ENCODE measurements at regions not wholly inside any gene's neighbourhood (a gene's known extent, or its start where the extent isn't known, plus 50 kb on each side); places are given as distances from the start of the nearest gene placed in this dataset.

- Histone ChIP-seq H3K4me3 (ENCODE audit: low read depth, low read length, poor library complexity, severe bottlenecking) (no peak overlapping the region), H3K36me3 (ENCODE audit: insufficient read depth, low read length, poor library complexity, severe bottlenecking) (no peaks in the 10 kb centered on the region), H3K9me3 (ENCODE audit: low read depth, low read length, poor library complexity, severe bottlenecking) (no peaks in the 10 kb centered on the region), H3K4me1 (ENCODE audit: insufficient read depth, low read length, poor library complexity, severe bottlenecking) (no peaks in the 10 kb centered on the region), H3K27me3 (replicated peaks; ENCODE audit: insufficient read depth, low read depth, low read length, poor library complexity) (no peaks in the 10 kb centered on the region), H3K27ac (ENCODE audit: low read depth, low read length, poor library complexity, severe bottlenecking) (no peak overlapping the region)
- TF ChIP-seq CTCF (conservative IDR thresholded peaks at IDR 0.05; ENCODE audit: low read depth, low read length) (no peak), EZH2 (IDR thresholded peaks at IDR 0.05; ENCODE audit: borderline replicate concordance, low read depth, low read length, poor library complexity, severe bottlenecking) (no peak)
- DNase-seq (ENCODE audit: low spot score) = peak; percentile 16
- POLR2A ChIA-PET (ENCODE audit: low non-redundant PET) = interaction anchor here (0.6 kb wide), 1 partner anchor 1060 kb away, joined by 3 read pairs; no protein-coding TSS in a partner anchor
- CTCF ChIA-PET = no interaction called here
- BruUV-seq (replicated peaks) = no TSS peak
- intact Hi-C loops (cut with micrococcal nuclease; ENCODE audit: unreplicated experiment) = no loop called here
These were observed 495.1 kb upstream of the MEX3C start for GRCh38 chr18:51692612-51693011.

- CTCF ChIA-PET = no interaction called here
- no TSS peak for BruUV-seq (replicated peaks)
- no peak overlapping the region for H3K4me3 ChIP-seq (ENCODE audit: low read depth, low read length, poor library complexity, severe bottlenecking)
- H3K36me3 ChIP-seq (ENCODE audit: insufficient read depth, low read length, poor library complexity, severe bottlenecking) = no peaks in the 10 kb centered on the region
- DNase-seq (ENCODE audit: low spot score) = no peak
- intact Hi-C loops (cut with micrococcal nuclease; ENCODE audit: unreplicated experiment) = no loop called here
- no peak for TF ChIP-seq EZH2 (IDR thresholded peaks at IDR 0.05; ENCODE audit: borderline replicate concordance, low read depth, low read length, poor library complexity, severe bottlenecking)
- no peak for TF ChIP-seq CTCF (conservative IDR thresholded peaks at IDR 0.05; ENCODE audit: low read depth, low read length)
- H3K9me3 ChIP-seq (ENCODE audit: low read depth, low read length, poor library complexity, severe bottlenecking) = peaks cover 15% of the 10 kb centered on the region
- peaks cover 4% of the 10 kb centered on the region for H3K4me1 ChIP-seq (ENCODE audit: insufficient read depth, low read length, poor library complexity, severe bottlenecking)
- H3K27ac ChIP-seq (ENCODE audit: low read depth, low read length, poor library complexity, severe bottlenecking) = no peak overlapping the region
- POLR2A ChIA-PET (ENCODE audit: low non-redundant PET) = no interaction called here
- H3K27me3 ChIP-seq (replicated peaks; ENCODE audit: insufficient read depth, low read depth, low read length, poor library complexity) = no peaks in the 10 kb centered on the region
These were observed 513.9 kb upstream of the MEX3C start for GRCh38 chr18:51711298-51711889.

- no peaks in the 10 kb centered on the region for H3K27me3 ChIP-seq (replicated peaks; ENCODE audit: insufficient read depth, low read depth, low read length, poor library complexity)
- H3K36me3 ChIP-seq (ENCODE audit: insufficient read depth, low read length, poor library complexity, severe bottlenecking) = no peaks in the 10 kb centered on the region
- H3K4me3 ChIP-seq (ENCODE audit: low read depth, low read length, poor library complexity, severe bottlenecking) = no peak overlapping the region
- TF ChIP-seq CTCF (conservative IDR thresholded peaks at IDR 0.05; ENCODE audit: low read depth, low read length) = no peak
- no peak for TF ChIP-seq EZH2 (IDR thresholded peaks at IDR 0.05; ENCODE audit: borderline replicate concordance, low read depth, low read length, poor library complexity, severe bottlenecking)
- ChIA-PET CTCF (no interaction called here), POLR2A (ENCODE audit: low non-redundant PET) (interaction anchor here (0.6 kb wide), 1 partner anchor 471 kb away, joined by 3 read pairs; no protein-coding TSS in a partner anchor)
- intact Hi-C loops (cut with micrococcal nuclease; ENCODE audit: unreplicated experiment) = no loop called here
- peaks cover 9% of the 10 kb centered on the region for H3K4me1 ChIP-seq (ENCODE audit: insufficient read depth, low read length, poor library complexity, severe bottlenecking)
- no TSS peak for BruUV-seq (replicated peaks)
- H3K9me3 ChIP-seq (ENCODE audit: low read depth, low read length, poor library complexity, severe bottlenecking) = peaks cover 15% of the 10 kb centered on the region
- H3K27ac ChIP-seq (ENCODE audit: low read depth, low read length, poor library complexity, severe bottlenecking) = no peak overlapping the region
- DNase-seq (ENCODE audit: low spot score) = no peak
These were observed 515.3 kb upstream of the MEX3C start for GRCh38 chr18:51712821-51713220.

All from A673 (cell line).